Stomach (tissue), 8 donors: ENCODE measurements at regions not wholly inside any gene's neighbourhood (a gene's known extent, or its start where the extent isn't known, plus 50 kb on each side); places are given as distances from the start of the nearest gene placed in this dataset.

Source experiments
- DNase-seq, 2 donors: peaks; one replicate each; pipeline versions ENCODE4 v3.0.0 to v3.0.0-alpha.2; 2013 to 2019
- H3K27ac ChIP-seq, 5 donors: fragments of 200-600 bp in 4 of 5; sonication (generic) in 4 of 5; one replicate each; pipeline ENCODE4 v1.5.1; 2013 to 2019; ENCODE audit warnings: mild to moderate bottlenecking in 1 of 5, moderate library complexity in 1 of 5
- H3K27me3 ChIP-seq, 3 donors: fragments of 200-600 bp; sonication (generic); one replicate each; pipeline ENCODE4 v1.5.1; 2017 to 2019; ENCODE audit warnings: mixed run types in 1 of 3
- H3K36me3 ChIP-seq, 4 donors: fragments of 200-600 bp; sonication (generic); 1 replicate in 3 of 4; 2 replicates in 1 of 4; pipeline ENCODE4 v1.5.1; 2016 to 2019
- H3K4me1 ChIP-seq, 4 donors: fragments of 200-600 bp; sonication (generic); one replicate each; pipeline ENCODE4 v1.5.1; 2016 to 2019
- H3K4me3 ChIP-seq, 4 donors: fragments of 200-600 bp; sonication (generic) in 3 of 4; one replicate each; pipeline ENCODE4 v1.5.1; 2016 to 2019; ENCODE audit warnings: mild to moderate bottlenecking in 1 of 4
- H3K9me3 ChIP-seq, 4 donors: fragments of 200-600 bp; sonication (generic); one replicate each; pipeline ENCODE4 v1.5.1; 2016 to 2019
- CTCF ChIP-seq, 7 experiments: fragments of 450-650 bp in 4 of 7; fragments of 200-600 bp in 3 of 7; sonication (generic) in 3 of 7; IDR thresholded peaks; one replicate each; pipeline ENCODE4 v1.5.1; 2016 to 2019; ENCODE audit warnings: antibody characterized with exemption in 7 of 7, control low read depth in 2 of 7, mild to moderate bottlenecking in 1 of 7
- EP300 ChIP-seq: sonication (generic); formaldehyde crosslinking; IDR thresholded peaks from one replicate; pipeline ENCODE4 v1.6.1; 2017; ENCODE audit warnings: antibody characterized with exemption
- POLR2A ChIP-seq, 4 donors: fragments of 450-650 bp; IDR thresholded peaks; one replicate each; pipeline ENCODE4 v1.6.1; 2016; ENCODE audit warnings: antibody characterized with exemption in 4 of 4, control low read depth in 2 of 4, mild to moderate bottlenecking in 1 of 4, moderate library complexity in 1 of 4
- POLR2AphosphoS5 ChIP-seq, 3 donors: sonication (generic); formaldehyde crosslinking; IDR thresholded peaks; one replicate each; pipeline ENCODE4 v1.6.1; 2016; ENCODE audit warnings: antibody characterized with exemption in 3 of 3
- WGBS, 5 donors: extraction: QIAGEN DNeasy Blood & Tissue Kit in 3 of 5; methylation state at CpG; one replicate each; pipeline versions ENCODE4 v1.1.5 to v1.1.7; 2013 to 2018; 5-methylcytosine and 5-hydroxymethylcytosine counted together
- intact Hi-C: fragments of 100-400 bp; cut with DNase I; formaldehyde crosslinking; loops from one replicate; pipeline ENCODE4 v1.15.1; 2023; ENCODE audit warnings: low total_unique reads
- donor health status: healthy with polysubstance abuse.
- donor health status: Bipolar disorder and iron deficiency.
- donor health status: healthy.

GRCh38 chr2:105961599-105962146 is 217.0 kb downstream of the NCK2 start:
- no peaks in the 10 kb centered on the region for H3K27me3 ChIP-seq
- intact Hi-C loops = no loop called here
- no peaks in the 10 kb centered on the region for H3K36me3 ChIP-seq
- H3K4me3 ChIP-seq = no peak overlapping the region
- WGBS, 5 donors = 77 to 87% (median 83%) methylated on average over 6 of the region's 6 CpGs
- no peak for TF ChIP-seq POLR2A (IDR thresholded peaks at IDR 0.05)
- TF ChIP-seq EP300 = no peak
- TF ChIP-seq POLR2AphosphoS5 (IDR thresholded peaks at IDR 0.05) = no peak
- TF ChIP-seq CTCF (IDR thresholded peaks at IDR 0.05) = no peak
- no peak overlapping the region for H3K27ac ChIP-seq
- H3K4me1 ChIP-seq = no peaks in the 10 kb centered on the region
- H3K9me3 ChIP-seq = no peaks in the 10 kb centered on the region
- DNase-seq = no peak

GRCh38 chr2:105959357-105959756 is 214.6 kb downstream of the NCK2 start:
- no peaks in the 10 kb centered on the region for H3K36me3 ChIP-seq
- no peaks in the 10 kb centered on the region for H3K27me3 ChIP-seq
- 76 to 92% (median 89%) methylated on average over 4 of the region's 4 CpGs for WGBS, 5 donors
- DNase-seq = no peak
- H3K27ac ChIP-seq = no peak overlapping the region
- intact Hi-C loops = no loop called here
- TF ChIP-seq POLR2AphosphoS5 (IDR thresholded peaks at IDR 0.05) (no peak), POLR2A (IDR thresholded peaks at IDR 0.05) (no peak), CTCF (IDR thresholded peaks at IDR 0.05) (no peak), EP300 (no peak)
- H3K4me1 ChIP-seq = no peaks in the 10 kb centered on the region
- no peak overlapping the region for H3K4me3 ChIP-seq
- no peaks in the 10 kb centered on the region for H3K9me3 ChIP-seq

GRCh38 chr2:105954891-105955290 is 210.2 kb downstream of the NCK2 start:
- Histone ChIP-seq H3K36me3 (no peaks in the 10 kb centered on the region), H3K4me3 (no peak overlapping the region), H3K27ac (no peak overlapping the region), H3K4me1 (no peaks in the 10 kb centered on the region), H3K27me3 (no peaks in the 10 kb centered on the region), H3K9me3 (no peaks in the 10 kb centered on the region)
- intact Hi-C loops = no loop called here
- 80 to 97% (median 90%) methylated on average over 3 of the region's 3 CpGs for WGBS, 5 donors
- TF ChIP-seq POLR2A (IDR thresholded peaks at IDR 0.05) (no peak), CTCF (IDR thresholded peaks at IDR 0.05) (no peak), EP300 (no peak), POLR2AphosphoS5 (IDR thresholded peaks at IDR 0.05) (no peak)
- no peak for DNase-seq

- Histone ChIP-seq H3K36me3 (no peaks in the 10 kb centered on the region), H3K9me3 (no peaks in the 10 kb centered on the region), H3K27me3 (no peaks in the 10 kb centered on the region), H3K4me1 (no peaks in the 10 kb centered on the region), H3K4me3 (no peak overlapping the region), H3K27ac (no peak overlapping the region)
- no peak for DNase-seq
- intact Hi-C loops = no loop called here
- WGBS, 5 donors = 83 to 97% (median 94%) methylated on average over 4 of the region's 4 CpGs
- TF ChIP-seq CTCF (IDR thresholded peaks at IDR 0.05) (no peak), EP300 (no peak), POLR2AphosphoS5 (IDR thresholded peaks at IDR 0.05) (no peak), POLR2A (IDR thresholded peaks at IDR 0.05) (no peak)
These were observed 209.2 kb downstream of the NCK2 start for GRCh38 chr2:105953942-105954341.
